K562 (cell line): ENCODE measurements at regions not wholly inside any gene's neighbourhood (a gene's known extent, or its start where the extent isn't known, plus 50 kb on each side); places are given as distances from the start of the nearest gene placed in this dataset.

Source experiments
- ARID4B ChIP-seq: sonication (generic); formaldehyde crosslinking; IDR thresholded peaks from 2 replicates; pipeline ENCODE4 v1.8.0; 2022; ENCODE audit warnings: mild to moderate bottlenecking, missing genetic modification reagents
- ELF4 ChIP-seq: fragments of 450-650 bp; formaldehyde crosslinking; IDR thresholded peaks from 2 replicates; pipeline ENCODE4 v1.4.0; 2022; ENCODE audit warnings: missing genetic modification characterization
- IRF2 ChIP-seq: sonication (generic); formaldehyde crosslinking; IDR thresholded peaks from 2 replicates; pipeline ENCODE4 v1.8.1; 2022; ENCODE audit warnings: mild to moderate bottlenecking, missing genetic modification reagents
- MBD1 ChIP-seq: fragments of 250-450 bp; sonication (Bioruptor Pico); IDR thresholded peaks from 2 replicates; pipeline ENCODE4 v1.8.0; 2022; ENCODE audit warnings: inconsistent platforms
- MTA3 ChIP-seq: fragments of 450-650 bp; formaldehyde crosslinking; IDR thresholded peaks from 2 replicates; pipeline ENCODE4 v1.6.1; 2017; ENCODE audit warnings: mild to moderate bottlenecking, borderline replicate concordance
- PCBP1 ChIP-seq: fragments of 200-400 bp; formaldehyde crosslinking; IDR thresholded peaks from 2 replicates; pipeline ENCODE4 v1.6.1; 2018; ENCODE audit warnings: mild to moderate bottlenecking, low read depth, low read length; ENCODE audit not compliant: poor library complexity, severe bottlenecking
- RNF219 ChIP-seq: fragments of 250-450 bp; sonication (Bioruptor Pico); IDR thresholded peaks from 2 replicates; pipeline ENCODE4 v1.5.0; 2022; ENCODE audit warnings: mild to moderate bottlenecking
- ZNF518B ChIP-seq: fragments of 250-450 bp; sonication (Bioruptor Pico); IDR thresholded peaks from 2 replicates; pipeline ENCODE4 v1.5.0; 2021; ENCODE audit warnings: mild to moderate bottlenecking, moderate library complexity
- ZNF609 ChIP-seq: sonication (generic); formaldehyde crosslinking; IDR thresholded peaks from 2 replicates; pipeline ENCODE4 v1.8.1; 2023; ENCODE audit warnings: missing genetic modification reagents, mild to moderate bottlenecking, borderline replicate concordance

GRCh38 chr7:130925136-130925794, 191.3 kb upstream of the KLF14 start (continued):
- TF ChIP-seq ZNF609 (CRISPR knock-in tag) (no peak), IRF2 (CRISPR knock-in tag) (no peak), MTA3 (no peak), ZNF518B (CRISPR knock-in tag) (no peak), ELF4 (CRISPR knock-in tag) (0 out of 2 replicates have a peak, but pooled peaks have one; percentile 36), RNF219 (CRISPR knock-in tag) (no peak), PCBP1 (no peak), ARID4B (no peak), MBD1 (no peak)
